Posterior vena cava (tissue), 2 donors: ENCODE measurements at regions not wholly inside any gene's neighbourhood (a gene's known extent, or its start where the extent isn't known, plus 50 kb on each side); places are given as distances from the start of the nearest gene placed in this dataset.

Experiments
- DNase-seq: peaks from one replicate; pipeline ENCODE4 v3.0.0-alpha.2; 2020; ENCODE audit warnings: low spot score
- intact Hi-C, 2 donors: fragments of 100-400 bp; cut with DNase I; formaldehyde crosslinking; loops; one replicate each; pipeline versions ENCODE4 v1.14.1 to v1.14.2; 2022 to 2023
- donor health status: DM: yes; HTN: yes; CAD: no.
- donor health status: DM: yes; HTN: yes; CAD: no.

GRCh38 chr11:120021391-120021953 is 116.4 kb downstream of the TRIM29 start:
- intact Hi-C loops = no loop called here
- DNase-seq = no peak

- intact Hi-C loops = no loop called here
- DNase-seq = peak; percentile 3
Observed at GRCh38 chr11:120020981-120021380, 116.9 kb downstream of the TRIM29 start.

- no peak for DNase-seq
- intact Hi-C loops = no loop called here
Observed at GRCh38 chr11:120020486-120020885, 117.4 kb downstream of the TRIM29 start.

GRCh38 chr11:120019191-120019590 is 118.7 kb downstream of the TRIM29 start:
- intact Hi-C loops = no loop called here
- DNase-seq = peak; percentile 19

GRCh38 chr11:120017582-120018150 is 120.2 kb downstream of the TRIM29 start:
- intact Hi-C loops = no loop called here

GRCh38 chr11:120013325-120014250 is 124.3 kb downstream of the TRIM29 start:
- DNase-seq = peak; percentile 80
- intact Hi-C loops = no loop called here

More at GRCh38 chr11:120017582-120018150, 120.2 kb downstream of the TRIM29 start:
- peak; percentile 14 for DNase-seq

- intact Hi-C loops = no loop called here
- peak; percentile 52 for DNase-seq
Observed at GRCh38 chr11:120012245-120012644, 125.7 kb downstream of the TRIM29 start.

GRCh38 chr11:120011836-120012235 is 126.1 kb downstream of the TRIM29 start:
- no peak for DNase-seq
- intact Hi-C loops = no loop called here

GRCh38 chr11:120010775-120011174 is 127.1 kb downstream of the TRIM29 start:
- intact Hi-C loops = no loop called here
- DNase-seq = no peak

GRCh38 chr11:120009938-120010337 is 128.0 kb downstream of the TRIM29 start:
- no peak for DNase-seq
- intact Hi-C loops = no loop called here

- intact Hi-C loops = no loop called here
- DNase-seq = no peak
Observed at GRCh38 chr11:120007144-120007543, 130.8 kb downstream of the TRIM29 start.

- intact Hi-C loops = no loop called here
- no peak for DNase-seq
Observed at GRCh38 chr11:120004723-120005122, 133.2 kb downstream of the TRIM29 start.

- DNase-seq = no peak
- intact Hi-C loops = no loop called here
Observed at GRCh38 chr11:120001178-120002090, 136.5 kb downstream of the TRIM29 start.

GRCh38 chr11:119999220-119999619 is 138.7 kb downstream of the TRIM29 start:
- intact Hi-C loops = no loop called here

GRCh38 chr11:119996556-119996955 is 141.4 kb downstream of the TRIM29 start:
- DNase-seq = no peak
- intact Hi-C loops = no loop called here

More at GRCh38 chr11:119999220-119999619, 138.7 kb downstream of the TRIM29 start:
- DNase-seq = no peak

GRCh38 chr11:119995730-119996491 is 142.0 kb downstream of the TRIM29 start:
- intact Hi-C loops = no loop called here
- DNase-seq = no peak

- intact Hi-C loops = no loop called here
Observed at GRCh38 chr11:119993722-119994121, 144.2 kb downstream of the TRIM29 start.

GRCh38 chr11:119992171-119993051 is 145.5 kb downstream of the TRIM29 start:
- no peak for DNase-seq
- intact Hi-C loops = no loop called here

More at GRCh38 chr11:119993722-119994121, 144.2 kb downstream of the TRIM29 start:
- no peak for DNase-seq
